ENCODE measurements at regions not wholly inside any gene's neighbourhood (a gene's known extent, or its start where the extent isn't known, plus 50 kb on each side); places are given as distances from the start of the nearest gene placed in this dataset.
A peak's percentile ranks its signal among the peaks of the same experiment; 100 is the strongest.

DNA sequence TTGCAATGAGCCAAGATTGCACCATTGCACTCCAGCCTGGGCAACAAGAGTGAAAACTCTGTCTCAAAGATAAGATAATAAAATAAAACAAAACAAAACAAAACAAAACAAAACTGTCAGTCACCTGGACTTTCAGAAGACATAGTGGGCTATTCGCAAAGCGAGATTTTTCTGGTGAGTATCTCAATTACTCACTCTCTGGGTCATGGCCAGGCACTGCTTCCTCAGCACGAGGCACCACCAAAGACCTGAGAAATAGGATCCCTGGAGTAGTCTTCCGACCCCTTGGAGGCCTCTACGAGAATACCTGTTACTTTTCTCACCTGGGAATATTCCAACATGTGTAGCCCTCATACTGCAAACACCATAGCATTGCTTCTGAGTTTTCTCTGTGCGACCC lies 201.7 kb upstream of the ZNF618 start:
- Histone ChIP-seq H3K9me3 (no peaks in the 10 kb centered on the region), H3K27ac (no peak overlapping the region), H3K4me3 (no peak overlapping the region), H3K4me1 (no peaks in the 10 kb centered on the region), H3K36me3 (replicated peaks in 1 of 2; ENCODE audit: insufficient read depth in 1 of 2, low read depth in 2 of 2) (no peaks in the 10 kb centered on the region), H3K27me3 (no peaks in the 10 kb centered on the region)
- DNase-seq (no peak), ATAC-seq (no peak)
- WGBS, 2 donors, result 57 to 74% methylated on average over 6 of the region's 6 CpGs
- intact Hi-C loops (cut with DNase I), result no loop called here
- TF ChIP-seq, protein P1, sequence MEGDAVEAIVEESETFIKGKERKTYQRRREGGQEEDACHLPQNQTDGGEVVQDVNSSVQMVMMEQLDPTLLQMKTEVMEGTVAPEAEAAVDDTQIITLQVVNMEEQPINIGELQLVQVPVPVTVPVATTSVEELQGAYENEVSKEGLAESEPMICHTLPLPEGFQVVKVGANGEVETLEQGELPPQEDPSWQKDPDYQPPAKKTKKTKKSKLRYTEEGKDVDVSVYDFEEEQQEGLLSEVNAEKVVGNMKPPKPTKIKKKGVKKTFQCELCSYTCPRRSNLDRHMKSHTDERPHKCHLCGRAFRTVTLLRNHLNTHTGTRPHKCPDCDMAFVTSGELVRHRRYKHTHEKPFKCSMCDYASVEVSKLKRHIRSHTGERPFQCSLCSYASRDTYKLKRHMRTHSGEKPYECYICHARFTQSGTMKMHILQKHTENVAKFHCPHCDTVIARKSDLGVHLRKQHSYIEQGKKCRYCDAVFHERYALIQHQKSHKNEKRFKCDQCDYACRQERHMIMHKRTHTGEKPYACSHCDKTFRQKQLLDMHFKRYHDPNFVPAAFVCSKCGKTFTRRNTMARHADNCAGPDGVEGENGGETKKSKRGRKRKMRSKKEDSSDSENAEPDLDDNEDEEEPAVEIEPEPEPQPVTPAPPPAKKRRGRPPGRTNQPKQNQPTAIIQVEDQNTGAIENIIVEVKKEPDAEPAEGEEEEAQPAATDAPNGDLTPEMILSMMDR (IDR thresholded peaks at IDR 0.05), result no peak
- no peak for TF ChIP-seq POLR2A (IDR thresholded peaks at IDR 0.05)

DNA sequence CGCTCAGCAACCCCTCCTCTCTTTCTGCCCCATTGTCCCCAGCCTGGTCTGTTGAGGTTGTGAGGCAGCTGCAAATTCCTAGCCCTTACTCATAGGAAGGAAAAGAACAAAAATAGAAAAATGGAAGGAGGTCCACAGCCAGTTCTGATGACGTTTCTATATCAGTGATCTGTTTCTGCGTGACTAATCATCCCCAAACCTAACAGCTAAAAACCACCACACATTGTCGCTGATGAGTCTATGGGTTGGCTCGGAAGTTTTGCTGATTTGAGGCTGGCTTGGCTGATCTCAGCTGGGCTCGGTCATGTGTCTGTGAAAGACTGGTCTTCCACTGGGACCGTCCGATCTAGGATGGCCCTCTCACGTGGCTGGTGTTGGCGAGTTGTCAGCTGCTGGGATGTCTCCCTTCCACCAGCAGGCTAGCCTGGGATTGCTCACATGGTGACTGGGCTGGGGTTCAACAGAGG lies 200.6 kb upstream of the ZNF618 start:
- Histone ChIP-seq H3K27ac (no peak overlapping the region), H3K27me3 (no peaks in the 10 kb centered on the region), H3K9me3 (no peaks in the 10 kb centered on the region), H3K4me3 (no peak overlapping the region), H3K36me3 (replicated peaks in 1 of 2; ENCODE audit: insufficient read depth in 1 of 2, low read depth in 2 of 2) (no peaks in the 10 kb centered on the region), H3K4me1 (no peaks in the 10 kb centered on the region)
- DNase-seq, result peak; percentile 33 to 66 (median 44)
- ATAC-seq, result peak; percentile 69
- no peak for TF ChIP-seq POLR2A (IDR thresholded peaks at IDR 0.05)
- TF ChIP-seq, protein P1 (IDR thresholded peaks at IDR 0.05), result no peak
- 63 to 77% methylated on average over 6 to 10 of the region's 10 CpGs for WGBS, 2 donors
- intact Hi-C loops (cut with DNase I), result no loop called here

DNA sequence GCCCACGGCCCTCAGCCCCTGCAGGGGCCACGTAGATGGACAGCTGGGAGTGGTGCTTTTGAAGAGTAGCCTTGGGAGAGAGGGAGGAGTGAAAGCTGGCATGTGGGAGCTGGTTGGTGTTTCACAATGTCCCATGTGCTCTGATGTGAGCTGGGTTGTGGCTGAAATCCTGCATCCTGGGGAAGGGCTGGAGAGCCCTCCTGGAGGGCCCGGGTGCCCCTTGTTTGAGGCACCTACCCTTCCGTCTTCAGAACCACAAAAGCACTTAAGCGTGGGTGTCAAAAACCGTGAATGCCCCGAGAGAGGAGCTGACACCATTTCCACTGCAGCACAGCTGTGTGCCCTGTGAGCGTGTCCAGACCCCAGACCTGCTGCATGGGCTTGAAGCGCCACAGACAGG lies 199.1 kb upstream of the ZNF618 start:
- no peak for DNase-seq
- TF ChIP-seq, protein P1 (IDR thresholded peaks at IDR 0.05), result no peak
- no peak for TF ChIP-seq POLR2A (IDR thresholded peaks at IDR 0.05)
- ATAC-seq, result no peak

DNA sequence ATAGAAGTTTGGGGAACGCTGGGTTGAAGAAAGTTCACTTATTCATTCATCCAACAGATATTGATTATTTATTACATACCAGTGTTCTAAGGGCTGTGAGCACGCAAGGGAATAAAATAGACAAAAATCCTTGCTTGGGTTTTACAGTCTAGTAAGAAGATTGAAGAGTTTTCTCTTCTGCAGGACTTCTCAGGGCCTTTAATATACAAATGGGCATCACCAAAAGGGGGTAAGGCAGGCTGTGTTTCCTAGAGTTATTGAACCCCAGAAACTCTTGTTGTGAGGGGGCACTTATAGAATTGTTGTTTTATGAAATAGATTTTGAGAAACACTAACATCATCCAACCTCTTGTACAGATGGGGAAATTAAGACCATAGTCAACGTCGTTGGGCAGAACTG lies 198.5 kb upstream of the ZNF618 start:
- Histone ChIP-seq H3K4me3 (no peak overlapping the region), H3K27me3 (no peaks in the 10 kb centered on the region), H3K27ac (no peak overlapping the region), H3K4me1 (peaks cover 4% of the 10 kb centered on the region), H3K36me3 (replicated peaks in 1 of 2; ENCODE audit: insufficient read depth in 1 of 2, low read depth in 2 of 2) (no peaks in the 10 kb centered on the region), H3K9me3 (no peaks in the 10 kb centered on the region)
- DNase-seq, result no peak
- 88 to 89% methylated on average over 4 of the region's 4 CpGs for WGBS, 2 donors
- TF ChIP-seq, protein P1 (IDR thresholded peaks at IDR 0.05), result no peak
- no peak for TF ChIP-seq POLR2A (IDR thresholded peaks at IDR 0.05)
- intact Hi-C loops (cut with DNase I), result no loop called here
- ATAC-seq, result no peak

More for the DNA sequence above, 199.1 kb upstream of the ZNF618 start:
- H3K36me3 ChIP-seq (replicated peaks in 1 of 2; ENCODE audit: insufficient read depth in 1 of 2, low read depth in 2 of 2), result no peaks in the 10 kb centered on the region
- intact Hi-C loops (cut with DNase I), result no loop called here
- H3K27ac ChIP-seq, result no peak overlapping the region
- 65 to 69% methylated on average over 9 of the region's 9 CpGs for WGBS, 2 donors
- no peaks in the 10 kb centered on the region for H3K9me3 ChIP-seq
- H3K4me1 ChIP-seq, result no peaks in the 10 kb centered on the region
- no peaks in the 10 kb centered on the region for H3K27me3 ChIP-seq
- H3K4me3 ChIP-seq, result no peak overlapping the region

DNA sequence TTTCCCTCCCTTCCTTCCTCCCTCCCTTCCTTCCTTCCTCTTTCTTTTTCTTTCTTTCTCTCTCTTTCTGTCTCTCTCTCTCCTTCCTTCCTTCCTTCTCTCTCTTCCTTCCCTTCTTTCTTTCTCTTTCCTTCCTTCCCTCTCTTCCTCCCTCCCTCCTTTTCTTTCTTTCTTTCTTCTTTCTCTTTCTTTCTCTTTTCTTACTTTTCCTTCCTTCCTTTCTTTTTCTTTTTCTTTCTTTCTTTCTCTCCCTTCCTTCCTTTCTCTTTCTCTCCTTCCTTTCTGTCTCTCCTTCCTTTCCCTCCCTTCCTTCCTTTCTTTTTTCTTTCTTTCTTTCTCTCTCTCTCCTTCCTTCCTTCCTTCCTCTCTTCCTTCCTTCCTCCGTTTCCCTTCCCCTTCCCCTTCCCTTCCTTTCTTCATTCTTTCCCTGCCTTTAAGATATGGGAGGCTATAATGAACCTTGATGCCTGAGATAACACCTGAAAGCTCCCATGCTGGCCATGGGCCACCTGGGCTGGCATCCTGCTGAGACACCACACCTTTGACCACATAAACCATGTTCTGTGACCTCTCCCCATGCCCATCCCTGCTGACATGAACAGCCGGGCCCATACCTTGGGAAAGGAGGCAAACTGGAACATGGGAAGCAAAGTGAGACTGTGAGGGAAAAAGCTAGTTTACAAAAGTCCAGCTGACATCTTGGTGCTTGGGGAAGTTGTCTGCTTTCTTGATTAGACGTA lies 197.8 kb upstream of the ZNF618 start:
- Histone ChIP-seq H3K27me3 (no peaks in the 10 kb centered on the region), H3K27ac (no peak overlapping the region), H3K4me3 (no peak overlapping the region), H3K9me3 (no peaks in the 10 kb centered on the region), H3K4me1 (peaks cover 7% of the 10 kb centered on the region), H3K36me3 (replicated peaks in 1 of 2; ENCODE audit: insufficient read depth in 1 of 2, low read depth in 2 of 2) (no peaks in the 10 kb centered on the region)
- 65 to 91% methylated on average over 3 of the region's 3 CpGs for WGBS, 2 donors
- DNase-seq, result no peak
- no peak for TF ChIP-seq POLR2A (IDR thresholded peaks at IDR 0.05)
- TF ChIP-seq, protein P1 (IDR thresholded peaks at IDR 0.05), result no peak
- ATAC-seq, result no peak
- intact Hi-C loops (cut with DNase I), result no loop called here
